Mesothelial cell of epicardium (in vitro differentiated cells): ENCODE measurements at regions not wholly inside any gene's neighbourhood (a gene's known extent, or its start where the extent isn't known, plus 50 kb on each side); places are given as distances from the start of the nearest gene placed in this dataset.
A peak's percentile ranks its signal among the peaks of the same experiment; 100 is the strongest.

Experiments
- DNase-seq, 2 experiments: peaks; one replicate each; pipeline ENCODE4 v3.0.0; 2021; ENCODE audit warnings: low spot score in 2 of 2; ENCODE audit not compliant: unreplicated experiment in 2 of 2
- H3K27ac Mint-ChIP-seq: 2 replicates; pipeline ENCODE4 v1.8.0; 2021; ENCODE audit warnings: mixed read lengths
- H3K27me3 Mint-ChIP-seq: 2 replicates; pipeline ENCODE4 v1.8.0; 2021; ENCODE audit warnings: low read depth, mixed read lengths
- H3K36me3 Mint-ChIP-seq: 2 replicates; pipeline ENCODE4 v1.8.0; 2021; ENCODE audit warnings: mixed read lengths
- H3K4me1 Mint-ChIP-seq: 2 replicates; pipeline ENCODE4 v1.8.0; 2021; ENCODE audit warnings: mixed read lengths
- H3K4me3 Mint-ChIP-seq: 2 replicates; pipeline ENCODE4 v1.8.0; 2021; ENCODE audit warnings: mild to moderate bottlenecking, moderate library complexity, mixed read lengths
- H3K9me3 Mint-ChIP-seq: 2 replicates; pipeline ENCODE4 v1.8.0; 2021; ENCODE audit warnings: mixed read lengths
- CTCF ChIP-seq: fragments of 200-600 bp; sonication (generic); IDR thresholded peaks from one replicate; pipeline ENCODE4 v1.5.0; 2021; ENCODE audit warnings: antibody characterized with exemption; ENCODE audit not compliant: unreplicated experiment

DNA sequence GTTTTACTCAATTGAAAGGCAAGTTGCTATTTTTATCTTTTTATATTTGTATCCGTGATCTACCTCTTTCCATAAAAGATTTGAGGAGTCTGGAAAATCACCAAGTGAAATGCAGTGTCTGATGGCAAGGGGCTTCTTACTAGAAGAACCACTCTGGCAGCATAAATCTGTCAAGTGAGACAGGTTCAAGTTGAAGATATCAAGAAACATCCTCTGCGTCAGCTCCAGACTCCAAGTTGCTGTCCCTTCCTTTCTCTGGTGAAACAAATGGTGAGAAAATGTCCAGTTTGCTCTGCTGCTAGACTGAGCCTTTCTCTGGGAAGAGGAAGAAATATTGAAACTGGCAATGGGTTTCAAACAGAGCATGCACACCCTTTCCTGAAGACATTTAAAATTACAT, 411.2 kb downstream of the PLPP3 start:
- Mint-ChIP-seq H3K36me3 (peaks cover 2% of the 10 kb centered on the region), H3K9me3 (peaks cover 18% of the 10 kb centered on the region), H3K4me3 (no peak overlapping the region), H3K27ac (peak overlapping the region; percentile 36), H3K4me1 (peaks cover 13% of the 10 kb centered on the region), H3K27me3 (no peaks in the 10 kb centered on the region)
- DNase-seq, result no peak
- no peak for TF ChIP-seq CTCF

- DNase-seq, result no peak
- Mint-ChIP-seq H3K4me3 (no peak overlapping the region), H3K4me1 (peaks cover 13% of the 10 kb centered on the region), H3K36me3 (peaks cover 2% of the 10 kb centered on the region), H3K9me3 (peaks cover 13% of the 10 kb centered on the region), H3K27me3 (no peaks in the 10 kb centered on the region), H3K27ac (no peak overlapping the region)
- no peak for TF ChIP-seq CTCF
Measured at GRCh38 chr1:56167596-56167995, 411.8 kb downstream of the PLPP3 start.

- H3K4me1 Mint-ChIP-seq, result peaks cover 15% of the 10 kb centered on the region
- no peak for DNase-seq
- no peak for TF ChIP-seq CTCF
- H3K36me3 Mint-ChIP-seq, result peaks cover 2% of the 10 kb centered on the region
- H3K9me3 Mint-ChIP-seq, result peaks cover 10% of the 10 kb centered on the region
- no peaks in the 10 kb centered on the region for H3K27me3 Mint-ChIP-seq
- H3K27ac Mint-ChIP-seq, result no peak overlapping the region
- no peak overlapping the region for H3K4me3 Mint-ChIP-seq
Measured at GRCh38 chr1:56160773-56161315, 418.5 kb downstream of the PLPP3 start.

DNA sequence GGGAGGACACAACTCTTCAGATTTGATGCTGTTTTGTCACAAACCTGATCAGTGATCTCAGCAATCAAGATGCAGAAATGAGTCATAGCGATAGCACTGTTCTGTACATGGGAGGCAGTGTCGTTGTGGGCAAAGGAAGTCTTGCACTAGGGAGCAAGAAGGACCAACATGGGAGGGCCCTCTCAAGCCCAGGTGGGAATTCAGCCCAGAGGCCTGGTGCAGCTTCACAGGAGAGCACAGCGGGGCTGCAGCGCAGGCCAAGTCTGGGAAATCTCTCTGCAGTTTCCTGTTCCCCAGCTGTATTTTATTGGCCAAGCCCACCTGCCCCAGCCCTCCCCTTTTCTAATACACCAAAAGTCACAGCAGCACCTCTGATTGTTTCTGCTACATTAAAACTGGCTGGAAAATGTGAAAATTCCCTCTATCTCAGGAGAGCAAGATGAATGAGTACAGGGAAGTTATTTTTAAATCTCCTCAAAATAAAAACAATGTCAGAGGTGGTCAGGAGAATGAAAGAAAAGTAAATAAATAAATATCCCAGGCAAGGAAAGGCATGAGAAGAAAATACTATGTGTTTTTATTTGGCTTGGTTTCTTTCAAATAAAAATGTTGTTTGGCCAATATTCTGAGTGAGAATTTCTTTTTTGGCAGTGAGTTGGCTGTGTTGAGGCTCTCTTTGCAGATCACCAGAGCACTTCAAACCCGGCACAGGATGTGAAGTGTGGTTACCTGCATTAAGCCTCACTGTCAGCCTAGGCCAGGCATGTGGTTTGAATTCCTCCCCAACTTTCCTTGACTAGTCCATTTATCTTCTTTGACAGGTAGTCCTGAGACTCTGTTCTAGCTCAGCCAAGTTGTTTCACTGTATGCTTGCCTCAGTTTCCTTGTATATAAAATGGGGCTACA, 422.1 kb downstream of the PLPP3 start:
- no peaks in the 10 kb centered on the region for H3K36me3 Mint-ChIP-seq
- no peak for DNase-seq
- peaks cover 28% of the 10 kb centered on the region for H3K4me1 Mint-ChIP-seq
- TF ChIP-seq CTCF, result no peak
- no peaks in the 10 kb centered on the region for H3K27me3 Mint-ChIP-seq
- no peak overlapping the region for H3K4me3 Mint-ChIP-seq
- peak overlapping the region; percentile 31 for H3K27ac Mint-ChIP-seq
- no peaks in the 10 kb centered on the region for H3K9me3 Mint-ChIP-seq

DNA sequence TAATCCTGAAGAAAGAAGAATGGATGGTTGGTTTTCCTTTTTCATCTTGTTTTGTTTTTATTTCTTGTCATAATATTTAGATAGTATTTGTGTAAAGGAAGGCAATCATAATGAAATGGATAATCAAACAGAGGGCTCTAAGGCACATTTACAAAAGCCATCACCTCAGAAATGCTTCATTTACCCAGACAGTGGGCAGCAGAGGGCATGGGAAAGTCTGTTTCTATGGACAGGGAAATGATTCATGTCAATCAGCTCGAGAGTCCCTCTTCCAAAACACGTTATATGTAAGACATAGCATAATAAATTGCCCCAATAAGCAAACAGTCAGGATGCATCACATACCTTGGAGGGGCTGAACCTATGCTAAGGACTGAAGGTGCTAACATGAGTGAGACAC, 426.1 kb downstream of the PLPP3 start:
- no peak for DNase-seq
- Mint-ChIP-seq H3K4me1 (peaks cover 26% of the 10 kb centered on the region), H3K27ac (no peak overlapping the region)

More for the DNA sequence above, 426.1 kb downstream of the PLPP3 start:
- Mint-ChIP-seq H3K4me3 (no peak overlapping the region), H3K27me3 (no peaks in the 10 kb centered on the region), H3K36me3 (no peaks in the 10 kb centered on the region), H3K9me3 (no peaks in the 10 kb centered on the region)
- no peak for TF ChIP-seq CTCF
